ENCODE measurements at regions not wholly inside any gene's neighbourhood (a gene's known extent, or its start where the extent isn't known, plus 50 kb on each side); places are given as distances from the start of the nearest gene placed in this dataset.

DNA sequence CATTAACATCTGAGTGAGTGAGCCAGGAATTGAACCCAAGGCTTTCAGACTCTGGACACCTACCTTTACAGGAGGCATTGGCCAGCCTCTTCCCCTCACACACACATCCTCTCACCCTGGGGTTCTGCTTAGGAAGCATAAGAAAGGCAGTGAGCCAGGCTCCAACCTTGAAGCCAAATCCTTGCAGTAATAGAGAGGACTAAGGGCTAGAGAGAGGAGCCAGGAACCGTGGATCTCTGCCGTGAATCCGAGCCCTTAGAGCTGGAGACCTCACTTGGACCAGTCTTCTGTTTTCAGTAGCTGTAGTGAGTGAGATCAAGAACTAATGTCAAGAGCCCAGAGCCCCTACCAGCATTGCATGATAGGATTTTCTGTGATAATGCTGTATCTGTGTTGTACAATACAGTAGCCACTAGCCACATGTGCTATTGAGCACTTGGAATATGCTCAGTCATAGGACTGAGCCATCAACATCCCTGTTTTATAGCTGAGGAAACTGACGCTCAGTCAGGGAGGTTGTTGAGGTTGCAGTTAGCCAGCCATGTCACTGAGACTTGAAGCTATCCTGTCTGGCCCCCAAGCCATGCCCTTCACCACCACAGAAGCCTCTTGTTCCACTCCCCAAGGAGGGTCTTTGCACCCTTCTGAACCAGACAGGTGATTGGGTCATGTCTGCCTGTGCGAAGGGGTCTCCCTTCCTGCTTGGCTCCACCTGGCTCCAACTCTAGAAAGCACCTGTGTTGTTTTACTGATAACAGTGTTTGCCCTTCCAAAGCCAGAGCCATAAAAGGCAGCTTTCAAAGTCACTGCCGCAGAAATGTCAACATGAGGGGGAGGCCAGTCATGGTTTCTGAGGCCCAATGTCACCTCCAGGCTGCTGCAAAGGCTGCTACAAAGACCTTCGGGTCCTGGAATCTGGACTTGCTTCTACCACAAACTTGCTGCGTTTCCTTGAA, 101.1 kb upstream of the JUN start (continued):
- TF ChIP-seq ZSCAN32 (CRISPR knock-in tag; IDR thresholded peaks at IDR 0.05) (no peak), ZNF75A (CRISPR knock-in tag; IDR thresholded peaks at IDR 0.05) (no peak), NCOR1 (IDR thresholded peaks at IDR 0.05) (peak; percentile 67), HDAC1 (IDR thresholded peaks at IDR 0.05) (peak in 1 of 2 experiments; percentile 76; a peak in 1 of 4 replicates), ZNF830 (CRISPR knock-in tag; IDR thresholded peaks at IDR 0.05) (no peak), SIN3A (IDR thresholded peaks at IDR 0.05; ENCODE audit: borderline replicate concordance in 2 of 2, control insufficient read depth in 1 of 2, low read depth in 2 of 2, low read length in 2 of 2) (no peak), PCBP2 (IDR thresholded peaks at IDR 0.05; ENCODE audit: low read depth, low read length, poor library complexity, severe bottlenecking) (no peak), CHD4 (IDR thresholded peaks at IDR 0.05; ENCODE audit: insufficient read depth, insufficient replicate concordance, low read depth, low read length, poor library complexity, severe bottlenecking) (no peak)
- TF ChIP-seq, protein P1, sequence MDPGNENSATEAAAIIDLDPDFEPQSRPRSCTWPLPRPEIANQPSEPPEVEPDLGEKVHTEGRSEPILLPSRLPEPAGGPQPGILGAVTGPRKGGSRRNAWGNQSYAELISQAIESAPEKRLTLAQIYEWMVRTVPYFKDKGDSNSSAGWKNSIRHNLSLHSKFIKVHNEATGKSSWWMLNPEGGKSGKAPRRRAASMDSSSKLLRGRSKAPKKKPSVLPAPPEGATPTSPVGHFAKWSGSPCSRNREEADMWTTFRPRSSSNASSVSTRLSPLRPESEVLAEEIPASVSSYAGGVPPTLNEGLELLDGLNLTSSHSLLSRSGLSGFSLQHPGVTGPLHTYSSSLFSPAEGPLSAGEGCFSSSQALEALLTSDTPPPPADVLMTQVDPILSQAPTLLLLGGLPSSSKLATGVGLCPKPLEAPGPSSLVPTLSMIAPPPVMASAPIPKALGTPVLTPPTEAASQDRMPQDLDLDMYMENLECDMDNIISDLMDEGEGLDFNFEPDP (CRISPR knock-in tag; IDR thresholded peaks at IDR 0.05), result no peak
- TF ChIP-seq, protein P2, sequence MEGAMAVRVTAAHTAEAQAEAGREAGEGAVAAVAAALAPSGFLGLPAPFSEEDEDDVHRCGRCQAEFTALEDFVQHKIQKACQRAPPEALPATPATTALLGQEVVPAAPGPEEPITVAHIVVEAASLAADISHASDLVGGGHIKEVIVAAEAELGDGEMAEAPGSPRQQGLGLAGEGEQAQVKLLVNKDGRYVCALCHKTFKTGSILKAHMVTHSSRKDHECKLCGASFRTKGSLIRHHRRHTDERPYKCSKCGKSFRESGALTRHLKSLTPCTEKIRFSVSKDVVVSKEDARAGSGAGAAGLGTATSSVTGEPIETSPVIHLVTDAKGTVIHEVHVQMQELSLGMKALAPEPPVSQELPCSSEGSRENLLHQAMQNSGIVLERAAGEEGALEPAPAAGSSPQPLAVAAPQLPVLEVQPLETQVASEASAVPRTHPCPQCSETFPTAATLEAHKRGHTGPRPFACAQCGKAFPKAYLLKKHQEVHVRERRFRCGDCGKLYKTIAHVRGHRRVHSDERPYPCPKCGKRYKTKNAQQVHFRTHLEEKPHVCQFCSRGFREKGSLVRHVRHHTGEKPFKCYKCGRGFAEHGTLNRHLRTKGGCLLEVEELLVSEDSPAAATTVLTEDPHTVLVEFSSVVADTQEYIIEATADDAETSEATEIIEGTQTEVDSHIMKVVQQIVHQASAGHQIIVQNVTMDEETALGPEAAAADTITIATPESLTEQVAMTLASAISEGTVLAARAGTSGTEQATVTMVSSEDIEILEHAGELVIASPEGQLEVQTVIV (CRISPR knock-in tag; IDR thresholded peaks at IDR 0.05; ENCODE audit: borderline replicate concordance), result no peak
